Mammary epithelial cell (primary cell): ENCODE measurements at regions not wholly inside any gene's neighbourhood (a gene's known extent, or its start where the extent isn't known, plus 50 kb on each side); places are given as distances from the start of the nearest gene placed in this dataset.

Experiments
- CTCF ChIP-seq, 2 donors: IDR thresholded peaks in 1 of 2; conservative IDR thresholded peaks in 1 of 2; 2 replicates each; pipeline ENCODE4 v1.5.1; 2011 to 2012; ENCODE audit warnings: inconsistent platforms in 2 of 2, low read length in 2 of 2, mild to moderate bottlenecking in 2 of 2, control low read depth in 1 of 2, low read depth in 1 of 2; ENCODE audit not compliant: insufficient read depth in 1 of 2; ENCODE audit errors: extremely low read depth in 1 of 2
- EZH2 ChIP-seq: IDR thresholded peaks from 2 replicates; pipeline ENCODE4 v1.6.1; 2012; ENCODE audit warnings: low read length, inconsistent platforms, borderline replicate concordance

DNA sequence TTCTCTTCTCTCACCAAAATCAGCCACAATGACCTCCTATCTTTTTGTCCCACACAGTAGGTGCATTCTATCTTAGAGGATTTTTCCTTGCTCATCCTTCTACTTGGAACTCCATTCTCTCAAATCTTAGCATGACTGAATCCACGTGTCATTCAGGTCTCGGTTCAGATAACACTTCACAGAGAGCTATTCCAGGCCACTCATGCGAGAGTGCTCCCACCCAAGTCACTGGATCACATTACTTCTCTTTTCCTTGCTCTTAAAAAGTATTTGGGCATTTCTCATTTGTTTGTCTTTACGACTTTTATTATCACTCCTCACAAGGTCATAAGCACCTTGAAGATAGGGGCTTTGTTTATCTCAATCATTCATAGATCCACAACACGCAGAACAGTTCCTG lies 647.5 kb upstream of the TENM3 start:
- TF ChIP-seq CTCF (conservative IDR thresholded peaks at IDR 0.05 in 1 of 2, IDR thresholded peaks at IDR 0.05 in 1 of 2; ENCODE audit: extremely low read depth in 1 of 2, insufficient read depth in 1 of 2, low read depth in 1 of 2, low read length in 2 of 2) (no peak), EZH2 (no peak)
